NCI-H446 treated with DMSO at 0.1 percent for 48 hours (cell line): ENCODE measurements at regions not wholly inside any gene's neighbourhood (a gene's known extent, or its start where the extent isn't known, plus 50 kb on each side); places are given as distances from the start of the nearest gene placed in this dataset.
"Not testable (repeated sequence)": the region's sequence is repeated elsewhere in the genome, so short reads cannot be mapped to it uniquely, and the experiment has no call there.

Experiments
- DNase-seq: peaks from one replicate; lab custom pipeline; 2025; lab: John Stamatoyannopoulos, UW

GRCh38 chr2:196278491-196278911 lies 107.1 kb upstream of the STK17B start:
- no peak for DNase-seq

- DNase-seq, result no peak
Observed at GRCh38 chr2:196279541-196279940, 108.2 kb upstream of the STK17B start.

DNA sequence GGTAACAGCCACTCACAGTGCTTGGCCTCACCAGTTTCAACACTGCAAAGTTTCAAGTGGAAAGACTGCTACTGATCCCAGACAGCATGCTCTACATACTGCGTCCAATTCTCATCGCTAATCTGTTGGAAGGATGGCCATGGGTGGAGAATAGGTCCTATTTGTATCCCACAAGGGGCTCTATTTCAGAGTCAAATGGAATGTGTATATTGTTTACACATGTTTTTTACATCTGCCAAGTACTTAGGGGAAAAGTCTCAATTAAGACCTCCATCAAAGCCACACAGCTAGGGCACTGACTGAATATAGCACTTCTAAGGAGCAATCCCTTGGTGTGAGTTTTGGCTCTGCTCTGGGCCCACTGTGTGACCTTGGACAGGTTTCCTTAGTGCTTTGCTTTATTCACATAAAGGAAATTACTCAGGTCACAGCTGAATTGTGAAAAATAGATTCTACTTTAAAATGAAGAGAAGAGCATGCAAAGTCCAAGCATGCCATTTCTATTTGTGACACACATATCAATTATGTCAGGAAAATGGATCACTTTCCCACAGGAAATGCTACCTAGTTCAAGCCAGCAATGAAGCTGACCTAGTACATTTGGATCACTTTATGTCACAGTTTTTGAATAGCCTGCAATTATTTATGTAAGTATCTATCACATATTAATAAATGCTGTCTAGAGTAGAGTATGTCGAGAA lies 112.9 kb upstream of the STK17B start:
- no peak for DNase-seq

GRCh38 chr2:196284866-196285557 lies 113.6 kb upstream of the STK17B start:
- DNase-seq, result no peak

DNA sequence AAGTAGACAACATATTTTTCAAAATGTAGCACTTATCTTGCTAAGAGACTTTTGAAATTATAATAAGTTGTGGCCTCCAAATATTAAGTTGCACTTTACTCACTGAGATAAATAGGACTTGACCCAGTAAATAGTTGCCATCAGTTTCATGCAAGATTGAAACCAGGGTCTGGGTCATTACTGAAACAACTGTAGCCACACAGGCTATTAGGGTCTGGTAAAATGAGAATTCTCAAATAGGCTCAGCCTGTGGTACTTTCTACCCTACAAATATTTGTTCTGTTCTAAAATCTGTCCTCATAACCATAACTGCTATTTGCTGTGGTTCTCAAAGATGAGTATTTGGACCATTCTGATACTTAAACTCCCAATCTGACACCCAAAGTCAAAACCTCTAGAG lies 115.4 kb upstream of the STK17B start:
- no peak for DNase-seq

DNA sequence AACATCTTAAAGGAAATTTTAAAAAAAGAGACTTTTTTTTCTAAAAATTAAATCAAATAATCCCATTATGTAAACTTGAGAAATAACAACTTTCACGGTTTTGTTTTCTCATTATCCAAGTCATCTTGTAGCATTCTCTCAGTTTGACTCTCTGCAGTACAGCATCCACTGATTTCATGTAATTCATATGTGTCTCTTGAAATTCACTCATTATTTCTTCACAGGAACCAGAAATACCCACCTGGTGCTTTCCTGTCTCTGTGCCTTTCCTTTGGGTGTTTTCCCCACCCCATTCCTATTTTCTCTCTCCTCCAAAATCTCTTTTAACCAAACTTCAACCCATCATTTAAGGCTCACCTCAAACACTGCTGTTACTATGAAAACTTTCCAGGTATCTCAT lies 116.1 kb upstream of the STK17B start:
- DNase-seq, result no peak

DNA sequence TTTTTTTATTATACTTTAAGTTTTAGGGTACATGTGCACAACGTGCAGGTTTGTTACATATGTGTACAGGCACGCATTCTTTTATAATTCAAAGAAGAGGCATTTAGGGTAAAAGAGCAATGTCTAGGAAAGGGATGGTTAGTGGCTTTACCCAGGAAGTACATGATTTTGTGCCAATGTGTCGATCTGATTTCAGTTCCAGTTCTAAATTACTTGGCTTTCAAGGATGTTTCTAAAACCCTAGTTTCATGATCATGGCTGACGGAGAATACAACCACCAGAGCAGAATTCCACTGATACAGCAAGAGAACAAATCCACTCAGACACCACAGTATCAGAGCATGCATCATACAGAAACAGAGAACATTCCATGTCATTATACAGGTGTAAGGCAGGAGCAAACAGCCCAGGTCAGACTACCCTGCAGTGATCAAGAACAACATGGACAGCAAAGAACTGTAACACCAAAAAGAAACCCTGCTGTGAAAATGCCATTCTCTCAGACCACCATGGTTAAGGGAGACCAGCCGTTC lies 116.7 kb upstream of the STK17B start:
- DNase-seq, result no peak

DNA sequence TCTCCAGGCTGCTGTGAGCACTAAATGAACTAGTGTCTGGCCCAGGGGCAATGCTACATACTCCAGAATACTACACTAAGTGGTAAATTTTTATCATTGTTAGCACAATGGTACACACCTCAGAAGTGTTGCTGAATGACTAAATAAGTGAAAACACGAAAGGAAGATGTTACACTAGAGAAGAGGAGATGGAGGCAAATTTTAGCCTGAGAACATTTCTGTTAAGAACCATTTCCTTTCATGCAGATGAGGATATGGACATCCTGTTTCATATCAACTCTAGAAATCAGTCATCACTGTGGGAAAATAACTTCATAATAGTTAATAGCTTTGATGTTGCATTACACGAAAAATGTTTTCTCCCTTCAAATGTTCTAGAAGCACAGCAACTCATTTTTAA lies 117.6 kb upstream of the STK17B start:
- no peak for DNase-seq

GRCh38 chr2:196290136-196290535 lies 118.8 kb upstream of the STK17B start:
- DNase-seq, result no peak

DNA sequence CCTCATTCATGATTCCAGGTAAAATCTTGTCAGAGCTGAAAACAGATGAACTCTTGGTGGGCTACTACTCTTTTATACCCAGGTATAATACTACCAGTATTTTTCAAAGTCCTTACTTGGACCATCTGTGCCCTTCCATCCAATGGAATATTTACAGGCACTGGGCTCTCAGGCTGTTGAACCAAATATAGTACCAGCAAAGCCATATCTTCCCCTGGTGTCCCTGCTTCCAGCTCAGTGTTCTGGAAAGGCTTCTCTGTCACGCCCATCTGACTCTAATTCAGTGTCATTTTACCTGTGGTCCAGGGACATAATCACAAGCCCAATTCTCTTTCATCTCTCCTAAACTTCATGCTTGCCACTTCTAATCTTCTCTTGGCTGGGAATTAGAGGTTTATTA lies 119.2 kb upstream of the STK17B start:
- DNase-seq, result no peak

DNA sequence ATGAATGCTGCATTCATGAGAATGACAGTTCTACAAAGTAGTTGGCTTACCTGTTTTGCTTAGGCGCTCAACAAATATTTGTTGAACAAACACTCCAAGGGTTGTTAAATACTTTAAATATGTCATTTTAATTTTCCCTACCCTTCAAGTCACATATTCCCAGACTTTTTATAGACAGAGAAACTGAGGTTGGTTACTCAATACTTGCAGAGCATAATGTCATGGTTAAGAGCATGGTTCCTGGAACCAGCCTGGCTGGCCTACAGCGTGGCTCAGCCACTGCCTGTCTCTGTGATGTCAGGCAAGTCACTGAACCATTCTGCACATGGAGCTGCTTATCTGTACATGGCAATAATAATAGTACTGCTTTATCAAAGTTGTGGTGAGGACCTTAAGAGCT lies 120.0 kb upstream of the STK17B start:
- DNase-seq, result no peak

DNA sequence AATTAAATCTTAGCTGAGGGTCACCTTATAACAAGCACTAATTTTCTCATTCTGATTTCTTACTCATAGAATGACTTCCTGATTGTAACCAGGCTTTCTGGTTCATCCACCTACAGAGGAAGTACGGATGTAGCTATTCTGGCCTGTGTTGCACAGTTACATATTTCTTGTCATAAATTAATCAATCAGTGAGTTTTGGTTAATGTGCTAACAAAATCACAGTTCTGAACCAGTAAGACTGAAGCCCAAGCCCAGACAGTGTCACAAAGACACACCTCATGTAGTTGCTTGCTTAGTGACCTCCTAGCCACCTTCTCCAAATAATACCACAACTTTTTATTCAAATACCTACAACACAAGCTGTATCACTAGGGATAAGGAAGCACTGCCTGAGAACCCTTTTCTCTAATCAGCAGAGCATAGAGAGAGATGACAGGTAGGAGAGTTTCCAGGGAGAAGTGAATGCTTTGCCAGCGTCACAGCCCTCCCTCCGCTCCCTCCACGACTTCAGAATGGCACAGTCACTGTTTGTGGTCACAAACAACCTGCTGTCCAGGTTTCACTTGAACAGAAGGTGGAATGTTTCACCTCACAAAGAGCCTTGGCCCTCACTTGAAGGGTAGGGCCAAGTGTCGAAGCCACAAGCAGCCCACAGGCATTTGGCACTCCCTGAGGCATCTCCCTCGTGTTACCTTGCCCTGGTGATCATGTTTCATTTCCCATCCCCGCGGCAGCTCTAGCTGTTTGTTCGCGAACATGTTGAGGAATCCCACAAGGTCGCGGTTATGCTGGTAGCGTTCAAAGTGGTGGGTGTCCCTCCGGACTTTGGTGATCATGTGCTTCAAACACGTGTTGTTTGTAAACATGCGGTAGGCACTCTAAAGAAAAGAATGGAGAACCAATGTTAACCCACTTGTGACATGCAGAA lies 120.8 kb upstream of the STK17B start:
- no peak for DNase-seq

GRCh38 chr2:196293751-196294515 lies 122.6 kb upstream of the STK17B start:
- no peak for DNase-seq

DNA sequence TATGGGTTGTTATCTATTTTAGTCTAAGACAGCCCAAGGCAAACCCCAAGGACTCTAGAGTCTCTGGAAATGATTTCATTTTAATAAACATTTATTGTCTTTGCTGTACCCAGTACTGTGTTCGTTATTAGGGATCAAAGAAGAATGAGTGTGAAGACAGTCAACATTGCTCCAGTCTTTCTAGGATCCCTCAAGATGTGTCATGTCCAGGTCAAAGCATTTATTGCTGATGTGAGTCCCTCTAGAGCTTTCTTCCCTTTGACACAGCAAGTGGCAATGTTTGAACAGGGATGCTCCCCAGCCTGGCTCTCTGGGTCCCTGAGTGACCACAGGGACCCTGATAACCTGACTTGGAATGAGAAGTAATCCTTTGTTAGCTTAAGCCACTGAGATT lies 123.1 kb upstream of the STK17B start:
- no peak for DNase-seq

DNA sequence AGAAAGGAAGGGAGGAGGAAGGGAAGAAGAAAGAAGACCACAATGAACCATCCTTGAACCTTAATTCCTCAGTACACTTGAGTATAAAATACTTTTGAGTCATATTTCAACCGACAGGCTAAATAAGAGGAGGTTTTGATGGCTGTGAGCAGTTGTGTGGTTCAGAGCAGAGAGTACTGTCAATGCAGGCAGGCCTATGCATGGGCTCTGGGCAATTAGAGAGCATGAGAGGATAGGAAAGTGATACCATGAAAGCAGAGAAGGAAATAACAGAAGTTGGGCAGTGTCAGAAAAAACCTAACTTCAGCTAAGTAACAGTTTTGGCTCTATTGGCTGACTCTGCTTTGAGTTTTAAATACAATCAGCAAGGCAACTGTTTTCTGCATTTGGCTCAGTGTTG lies 123.6 kb upstream of the STK17B start:
- DNase-seq, result no peak

GRCh38 chr2:196298106-196298723 lies 126.8 kb upstream of the STK17B start:
- DNase-seq, result not testable (repeated sequence)

DNA sequence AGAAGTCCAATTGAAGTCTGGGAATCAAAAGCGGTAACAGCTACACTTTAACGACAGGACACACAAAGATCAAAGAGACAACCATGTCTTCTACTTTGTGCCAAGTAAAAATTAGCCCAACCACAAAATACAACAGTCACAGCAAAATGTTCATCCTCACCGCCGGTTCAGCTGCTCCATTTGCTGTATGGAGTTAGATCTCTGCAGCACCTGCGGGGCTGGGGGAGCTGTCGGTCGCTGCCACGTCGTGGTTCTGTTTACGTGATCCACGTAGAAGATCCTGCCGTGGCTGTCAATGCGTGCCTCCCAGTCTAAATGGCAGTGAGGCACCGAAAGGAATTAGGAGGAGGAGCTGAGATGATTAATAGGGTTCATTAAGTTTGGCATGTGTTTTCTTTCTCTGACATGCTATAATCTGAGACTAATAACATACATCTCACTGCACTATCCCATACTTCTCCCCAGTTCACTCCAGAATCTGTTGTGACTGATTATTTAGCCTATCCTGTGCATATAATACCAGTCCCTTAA lies 136.5 kb upstream of the STK17B start:
- DNase-seq, result no peak

DNA sequence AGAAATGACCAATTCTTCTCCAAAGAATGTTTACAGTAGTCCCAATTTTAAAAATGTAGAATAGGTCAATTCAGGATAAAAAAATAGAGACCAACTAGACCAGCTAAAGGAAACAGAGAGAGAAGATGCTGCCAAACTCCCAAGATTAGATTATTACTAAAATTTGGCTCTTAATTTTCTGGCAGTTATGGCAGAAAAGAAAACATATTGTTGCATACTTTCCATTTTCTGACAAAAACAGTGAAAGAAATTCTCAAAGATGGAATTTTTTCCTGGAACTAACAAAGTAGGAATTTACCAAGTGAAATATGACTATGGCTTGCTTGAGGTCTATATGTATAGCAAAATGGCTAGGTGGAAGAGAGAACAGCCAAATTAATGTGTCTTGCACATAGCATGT lies 138.3 kb upstream of the STK17B start:
- no peak for DNase-seq

GRCh38 chr2:196314157-196314556 lies 142.8 kb upstream of the STK17B start:
- DNase-seq, result no peak

- no peak for DNase-seq
Observed at GRCh38 chr2:196314780-196315179, 143.4 kb upstream of the STK17B start.
